GM12875 (cell line): ENCODE measurements at regions not wholly inside any gene's neighbourhood (a gene's known extent, or its start where the extent isn't known, plus 50 kb on each side); places are given as distances from the start of the nearest gene placed in this dataset.
"Not testable (repeated sequence)": the region's sequence is repeated elsewhere in the genome, so short reads cannot be mapped to it uniquely, and the experiment has no call there.

ENCODE experiments used
- H3K4me3 ChIP-seq: one replicate; pipeline ENCODE4 v1.5.1; 2011; ENCODE audit warnings: low read depth, low read length, control low read depth
- CTCF ChIP-seq: IDR thresholded peaks from 2 replicates; pipeline ENCODE4 v1.5.1; 2011; ENCODE audit warnings: low read depth, mild to moderate bottlenecking, control low read depth, inconsistent platforms, low read length, moderate library complexity, borderline replicate concordance; ENCODE audit not compliant: insufficient read depth

DNA sequence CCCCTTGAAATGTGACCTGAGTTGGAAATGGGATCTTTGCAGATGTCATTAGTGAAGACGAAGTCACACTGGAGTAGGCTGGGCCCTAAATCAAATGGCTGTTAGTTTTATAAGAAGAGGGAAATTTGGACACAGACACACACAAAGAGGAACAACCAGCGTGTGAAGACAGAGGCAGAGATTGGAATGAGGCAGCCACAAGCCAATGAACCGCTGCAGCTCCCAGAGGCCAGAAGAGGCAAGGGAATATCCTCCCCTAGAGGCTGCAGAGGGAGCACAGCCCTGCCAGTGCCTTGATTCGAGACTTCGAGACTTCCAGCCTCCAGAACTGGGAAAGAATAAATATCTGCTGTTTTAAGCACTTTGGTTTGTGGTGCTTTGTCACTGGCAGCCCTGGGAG, 484.5 kb downstream of the MN1 start:
- H3K4me3 ChIP-seq: no peak overlapping the region
- TF ChIP-seq CTCF: no peak

- no peak for TF ChIP-seq CTCF
Observed at GRCh38 chr22:27317971-27318428, 483.6 kb downstream of the MN1 start.

GRCh38 chr22:27318516-27318915, 483.0 kb downstream of the MN1 start:
- TF ChIP-seq CTCF: no peak
- H3K4me3 ChIP-seq: no peak overlapping the region

More at GRCh38 chr22:27317971-27318428, 483.6 kb downstream of the MN1 start:
- no peak overlapping the region for H3K4me3 ChIP-seq

- no peak for TF ChIP-seq CTCF
- H3K4me3 ChIP-seq: no peak overlapping the region
Observed at GRCh38 chr22:27323661-27324060, 477.9 kb downstream of the MN1 start.

- H3K4me3 ChIP-seq: not testable (repeated sequence)
Observed at GRCh38 chr22:27324908-27325307, 476.6 kb downstream of the MN1 start.

DNA sequence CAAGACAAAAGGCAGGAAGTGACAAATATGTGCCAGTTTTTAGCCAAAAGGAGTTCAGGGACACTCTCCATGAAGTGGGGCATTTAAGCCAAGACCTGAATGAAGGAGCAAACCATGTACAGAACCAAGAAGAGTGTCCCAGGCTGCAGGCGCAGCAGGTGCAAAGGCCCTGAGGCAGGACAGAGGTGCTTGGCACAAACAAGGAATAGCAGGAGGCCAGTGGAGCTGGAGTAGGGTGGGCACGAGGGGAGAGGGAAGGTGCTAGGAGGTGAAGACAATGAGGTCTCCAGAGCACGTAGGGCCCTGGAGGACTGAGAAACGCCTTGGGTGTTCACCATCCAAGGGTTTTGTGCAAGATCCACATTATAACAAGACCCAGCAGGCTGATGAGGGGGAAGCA, 474.1 kb downstream of the MN1 start:
- no peak for TF ChIP-seq CTCF
- no peak overlapping the region for H3K4me3 ChIP-seq

DNA sequence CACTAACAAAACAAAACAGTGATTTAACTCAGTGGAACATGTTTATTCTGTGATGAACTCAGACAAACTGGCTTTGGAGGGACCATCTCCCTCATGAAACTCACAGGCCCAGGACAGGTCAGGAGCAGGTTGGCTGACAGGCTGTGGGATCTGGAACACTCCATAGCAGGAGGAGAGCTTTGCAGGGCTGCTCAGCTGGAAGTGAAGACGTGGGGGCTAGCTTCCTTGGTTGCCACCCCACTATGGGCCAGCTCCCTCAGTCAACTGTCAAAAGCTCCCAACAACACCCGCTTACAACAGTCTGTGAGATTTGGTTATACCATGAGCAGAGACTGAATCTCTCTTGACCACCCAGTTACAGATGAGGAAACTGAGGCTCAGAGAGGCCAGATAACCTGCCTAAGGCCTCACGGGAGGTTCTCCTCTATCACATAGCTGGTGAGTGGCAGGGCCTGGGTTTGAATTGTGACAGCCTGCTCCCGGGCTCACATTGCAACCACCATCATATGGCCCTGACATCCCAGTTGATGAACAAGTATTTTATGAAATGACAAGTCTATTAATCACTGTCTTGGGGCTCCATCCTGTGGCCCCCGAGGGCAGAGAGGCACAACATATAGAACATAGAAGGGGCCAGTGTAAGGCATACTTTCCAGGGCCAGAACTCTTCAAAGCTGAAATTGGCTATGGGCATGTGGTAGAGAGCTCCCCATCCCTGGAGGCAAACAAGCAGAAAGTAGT, 473.4 kb downstream of the MN1 start:
- H3K4me3 ChIP-seq: no peak overlapping the region
- no peak for TF ChIP-seq CTCF
